GM12872 (cell line): ENCODE measurements at regions not wholly inside any gene's neighbourhood (a gene's known extent, or its start where the extent isn't known, plus 50 kb on each side); places are given as distances from the start of the nearest gene placed in this dataset.
A peak's percentile ranks its signal among the peaks of the same experiment; 100 is the strongest.

Experiments used
- TF ChIP-seq, protein P1 (sequence below): IDR thresholded peaks from 3 replicates; pipeline ENCODE4 v1.5.1; 2011; ENCODE audit warnings: low read depth, mild to moderate bottlenecking, low read length, moderate library complexity; ENCODE audit not compliant: insufficient read depth

DNA sequence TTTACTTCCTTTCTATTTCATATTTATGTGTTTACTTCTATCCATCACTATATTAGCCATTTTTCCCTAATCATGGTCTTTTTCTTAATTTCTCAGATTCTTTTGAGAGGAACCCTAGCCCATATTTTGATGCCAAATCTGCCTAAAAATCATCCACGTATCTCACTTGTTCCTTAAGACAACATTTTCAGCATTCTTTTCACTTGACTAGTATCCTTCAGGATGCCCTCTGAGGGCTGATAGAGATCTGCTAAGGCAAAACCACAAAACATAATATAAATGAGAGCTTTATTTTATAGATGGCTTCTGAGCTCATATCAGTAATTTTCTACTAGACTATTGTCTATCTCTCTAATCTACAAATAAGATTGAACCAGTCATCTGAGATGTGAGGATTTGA lies 341.9 kb downstream of the GPM6A start:
- TF ChIP-seq, protein P1, sequence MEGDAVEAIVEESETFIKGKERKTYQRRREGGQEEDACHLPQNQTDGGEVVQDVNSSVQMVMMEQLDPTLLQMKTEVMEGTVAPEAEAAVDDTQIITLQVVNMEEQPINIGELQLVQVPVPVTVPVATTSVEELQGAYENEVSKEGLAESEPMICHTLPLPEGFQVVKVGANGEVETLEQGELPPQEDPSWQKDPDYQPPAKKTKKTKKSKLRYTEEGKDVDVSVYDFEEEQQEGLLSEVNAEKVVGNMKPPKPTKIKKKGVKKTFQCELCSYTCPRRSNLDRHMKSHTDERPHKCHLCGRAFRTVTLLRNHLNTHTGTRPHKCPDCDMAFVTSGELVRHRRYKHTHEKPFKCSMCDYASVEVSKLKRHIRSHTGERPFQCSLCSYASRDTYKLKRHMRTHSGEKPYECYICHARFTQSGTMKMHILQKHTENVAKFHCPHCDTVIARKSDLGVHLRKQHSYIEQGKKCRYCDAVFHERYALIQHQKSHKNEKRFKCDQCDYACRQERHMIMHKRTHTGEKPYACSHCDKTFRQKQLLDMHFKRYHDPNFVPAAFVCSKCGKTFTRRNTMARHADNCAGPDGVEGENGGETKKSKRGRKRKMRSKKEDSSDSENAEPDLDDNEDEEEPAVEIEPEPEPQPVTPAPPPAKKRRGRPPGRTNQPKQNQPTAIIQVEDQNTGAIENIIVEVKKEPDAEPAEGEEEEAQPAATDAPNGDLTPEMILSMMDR: no peak

DNA sequence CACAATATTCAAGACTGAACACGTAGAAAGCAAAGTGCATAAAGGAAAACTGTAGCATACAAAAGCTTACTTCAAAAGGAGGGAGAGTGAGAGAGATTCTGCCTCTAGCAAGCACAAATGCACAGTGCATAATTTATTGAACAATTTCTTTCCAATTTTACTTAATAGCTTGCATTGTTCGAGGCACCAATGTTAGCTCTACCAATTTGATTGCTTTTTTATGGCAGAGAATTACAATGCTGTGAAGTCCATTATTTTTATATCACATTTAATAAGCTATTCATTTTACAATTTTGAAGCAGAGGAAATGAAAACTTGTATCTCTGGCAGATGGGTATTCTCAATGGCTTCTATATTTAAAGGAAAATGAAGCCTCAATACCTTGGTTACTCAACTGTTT lies 331.7 kb downstream of the GPM6A start:
- TF ChIP-seq, protein P1: no peak

DNA sequence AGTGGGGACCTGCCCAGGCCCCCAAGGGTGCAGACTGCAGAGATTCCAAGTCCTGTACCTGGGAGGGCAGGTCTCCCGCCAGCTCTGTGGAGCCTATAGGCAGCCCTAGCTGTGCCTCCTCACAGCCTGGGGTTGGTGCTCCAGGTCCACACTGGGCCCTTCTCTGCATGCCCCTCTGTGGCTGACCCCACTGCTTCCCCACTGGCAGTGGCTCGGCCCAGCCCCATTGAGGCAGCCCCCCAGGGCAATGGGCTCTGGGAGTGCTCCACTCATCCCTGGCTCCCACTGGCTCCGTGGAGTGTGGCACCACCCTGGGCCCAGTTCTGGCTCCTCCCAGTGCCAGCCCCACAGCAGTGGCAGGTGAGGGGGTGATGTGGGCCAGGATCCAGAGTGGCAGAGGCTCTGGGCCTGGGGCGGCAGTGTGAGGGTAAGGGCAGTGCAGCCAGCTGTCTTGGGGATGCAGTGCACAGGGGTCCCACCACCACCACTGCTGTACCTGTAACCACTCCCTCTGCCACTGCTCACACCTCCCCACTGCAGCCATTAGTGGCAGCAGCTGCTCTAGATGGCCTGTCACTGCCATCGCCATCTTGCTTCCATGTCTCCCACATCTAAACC lies 312.2 kb downstream of the GPM6A start:
- TF ChIP-seq, protein P1: no peak

DNA sequence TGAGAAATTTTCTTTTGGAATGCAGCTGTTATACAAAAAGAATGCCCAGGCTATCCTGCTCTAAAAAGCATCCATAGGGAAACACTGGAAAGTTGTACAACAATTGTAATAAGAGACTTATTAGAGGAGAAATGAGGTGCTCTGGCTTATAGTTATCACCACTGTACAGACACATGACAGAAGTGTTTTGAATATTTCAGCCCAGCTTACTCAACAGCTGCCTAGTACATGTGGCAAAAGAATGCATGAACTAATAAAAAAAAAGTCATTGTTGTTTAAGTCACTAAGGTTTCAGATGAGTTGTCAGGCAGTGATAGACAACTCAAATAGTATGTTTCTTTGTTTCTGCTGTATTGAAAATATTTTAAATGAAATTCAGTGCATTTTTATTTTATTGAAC lies 307.7 kb downstream of the GPM6A start:
- TF ChIP-seq, protein P1: no peak

DNA sequence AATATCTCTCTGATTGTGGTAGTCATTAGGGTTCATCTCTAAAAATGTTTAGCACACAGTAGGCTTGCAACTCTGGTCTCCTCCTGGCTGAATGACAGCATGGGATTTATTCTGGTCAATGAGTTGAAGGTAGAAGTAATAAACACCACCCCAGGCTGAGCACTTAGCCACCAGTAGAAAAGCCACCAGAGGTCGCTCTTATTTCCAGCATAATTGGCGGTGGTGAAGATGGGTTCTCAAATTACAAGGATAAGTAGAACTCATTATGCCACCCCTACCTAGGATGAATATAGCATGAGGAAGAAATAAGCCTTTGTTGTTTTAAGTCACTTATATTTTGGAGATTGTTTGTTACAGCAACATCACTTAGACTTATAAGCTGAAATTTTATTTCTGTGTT lies 302.7 kb downstream of the GPM6A start:
- TF ChIP-seq, protein P1: peak; percentile 31; the same call in 2 of the 3 replicates

DNA sequence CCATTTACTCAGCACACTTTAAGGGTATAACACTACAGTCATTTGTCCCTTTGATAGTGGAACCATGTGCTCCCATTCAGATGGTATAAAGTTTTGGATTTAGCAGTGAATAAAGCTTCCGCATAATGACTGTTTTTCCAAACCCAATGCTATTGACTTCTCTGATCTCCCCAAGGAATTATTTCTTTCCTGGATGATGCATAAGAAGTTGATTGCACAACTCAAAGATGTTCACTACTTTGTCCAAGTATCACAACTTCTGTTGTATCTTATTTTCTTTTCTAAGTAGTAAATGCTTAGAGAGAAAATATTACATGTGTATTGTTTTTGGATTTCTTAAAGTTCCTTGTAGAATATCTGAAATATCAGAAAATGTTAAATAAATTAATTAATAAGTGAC lies 300.2 kb downstream of the GPM6A start:
- TF ChIP-seq, protein P1: no peak

DNA sequence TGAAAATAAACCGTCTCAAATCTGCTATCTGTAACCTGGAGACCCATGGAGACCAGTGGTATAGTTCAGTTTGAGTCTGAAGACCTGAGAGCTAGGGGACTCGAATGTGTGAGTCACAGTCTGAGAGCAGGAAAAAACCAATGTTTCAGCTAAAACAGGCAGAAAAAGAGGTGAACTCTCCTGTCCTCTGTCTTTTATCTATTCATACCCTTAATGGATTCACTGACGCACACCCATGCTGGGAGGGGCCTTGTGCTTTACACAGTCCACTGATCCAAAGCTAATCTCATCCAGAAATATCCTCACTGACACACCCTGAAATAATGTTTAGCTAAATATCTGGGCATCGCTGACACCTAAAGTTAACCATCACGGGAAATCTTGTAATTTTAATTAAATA lies 297.9 kb downstream of the GPM6A start:
- TF ChIP-seq, protein P1: no peak
